ENCODE measurements at regions not wholly inside any gene's neighbourhood (a gene's known extent, or its start where the extent isn't known, plus 50 kb on each side); places are given as distances from the start of the nearest gene placed in this dataset.

DNA sequence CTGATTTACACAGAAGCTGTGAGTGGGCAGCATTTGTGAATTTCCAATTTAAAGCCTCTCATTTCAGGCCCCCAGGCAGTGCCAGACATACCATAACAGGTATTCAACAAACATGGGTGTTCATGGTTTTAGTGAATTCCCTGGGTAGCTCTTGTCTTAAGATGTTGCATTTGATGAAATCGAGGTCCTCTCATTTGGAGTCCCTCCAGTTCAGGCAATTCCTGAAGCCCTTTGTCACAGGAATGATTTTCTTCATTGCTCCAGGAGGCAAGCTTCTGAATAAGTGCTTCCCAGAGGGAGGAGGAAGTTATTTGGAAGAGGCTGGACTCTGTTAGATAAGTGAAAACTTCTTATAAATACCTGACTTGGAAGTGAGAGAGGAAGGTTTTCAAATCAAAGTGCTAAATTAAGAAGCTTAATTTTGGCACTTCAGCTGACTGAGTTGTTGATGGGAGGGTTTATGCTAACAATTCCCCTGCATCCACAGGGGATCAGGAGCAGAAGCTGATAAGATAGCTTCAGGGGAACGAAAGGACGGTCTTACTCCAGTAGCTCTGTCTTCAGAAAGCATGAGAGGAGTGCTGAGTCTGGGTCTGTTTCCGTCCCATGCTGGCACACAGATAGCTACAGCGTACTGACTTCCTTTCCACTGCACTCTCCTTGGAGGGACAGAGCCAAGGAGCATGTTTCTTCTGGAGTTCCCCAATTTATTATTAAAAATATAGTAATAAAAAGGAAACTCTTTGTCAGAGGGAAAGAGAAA, 543.1 kb downstream of the GBA3 start:
- no peak for DNase-seq

DNA sequence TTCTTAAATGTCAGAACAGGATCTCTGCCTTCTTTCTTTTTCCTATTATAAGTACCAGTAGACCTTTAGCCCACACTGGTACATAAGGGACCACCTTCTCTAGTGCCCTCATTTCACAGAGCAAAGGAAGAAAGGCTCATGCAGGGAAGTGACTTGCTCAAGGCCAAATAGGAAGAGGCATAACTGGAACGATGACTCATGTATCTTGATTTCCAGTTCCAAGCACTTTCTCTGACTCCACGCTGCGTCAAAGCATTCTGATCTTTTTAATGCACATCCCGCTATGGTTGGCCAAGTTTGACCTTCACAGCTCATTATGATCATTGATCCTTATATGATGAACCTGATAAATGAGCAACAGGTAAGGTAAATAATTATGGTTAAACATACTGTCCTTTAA, 542.0 kb downstream of the GBA3 start:
- DNase-seq = no peak

DNA sequence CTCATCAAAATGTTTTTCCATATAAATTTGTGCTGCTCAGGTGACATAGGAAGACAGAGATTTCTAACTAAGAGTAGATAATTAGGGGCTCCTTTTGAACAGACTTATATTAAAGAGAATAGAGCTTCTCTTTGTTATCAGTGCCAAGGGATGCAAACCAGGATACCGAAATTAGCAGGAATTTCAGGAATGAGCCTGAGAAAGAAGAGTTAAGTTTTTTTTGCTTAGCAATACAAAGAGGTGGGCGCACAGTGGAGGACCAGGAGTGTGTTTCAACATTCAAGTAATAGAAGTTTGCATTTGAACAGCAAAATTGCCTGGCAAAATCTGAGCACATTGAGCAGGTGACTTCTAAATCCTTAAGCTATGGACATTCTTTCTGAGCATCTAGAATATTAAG, 541.3 kb downstream of the GBA3 start:
- DNase-seq = no peak

DNA sequence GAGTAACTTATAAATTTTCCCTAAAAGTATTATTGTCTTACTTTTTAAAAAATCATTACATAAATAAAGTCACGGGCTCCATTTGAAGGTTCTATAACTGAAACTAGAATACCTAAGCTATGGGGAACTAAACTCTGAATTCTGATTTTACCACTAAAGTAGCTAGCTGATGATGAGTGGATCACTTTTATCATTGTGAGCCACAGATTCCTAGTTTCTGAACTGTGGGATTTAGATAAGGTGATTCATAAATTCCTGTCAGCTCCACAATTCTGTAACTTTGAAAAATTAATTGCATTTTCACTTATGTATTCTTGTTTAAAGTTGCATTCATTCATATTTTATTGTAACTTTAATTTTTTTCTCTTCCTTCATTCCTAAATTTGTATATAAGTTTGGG, 540.9 kb downstream of the GBA3 start:
- DNase-seq = no peak

DNA sequence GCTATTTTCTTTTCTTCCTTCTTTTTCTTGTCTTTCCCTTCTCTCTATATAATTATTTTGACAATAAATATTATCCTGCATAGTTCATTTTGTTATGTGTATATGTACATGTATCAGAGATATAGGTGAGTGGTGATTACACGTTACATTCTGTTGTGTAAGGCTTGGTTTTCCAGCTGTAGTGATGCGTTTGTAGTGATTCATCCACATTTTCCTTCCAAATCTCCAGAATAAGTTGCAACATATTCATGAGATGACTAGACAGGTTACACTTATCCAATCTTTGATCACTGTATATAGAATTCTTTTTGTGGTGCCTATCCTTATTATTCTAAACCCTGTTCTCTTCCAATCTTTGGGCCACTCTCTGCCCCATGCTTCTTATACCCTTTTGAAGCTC, 540.2 kb downstream of the GBA3 start:
- DNase-seq = no peak

DNA sequence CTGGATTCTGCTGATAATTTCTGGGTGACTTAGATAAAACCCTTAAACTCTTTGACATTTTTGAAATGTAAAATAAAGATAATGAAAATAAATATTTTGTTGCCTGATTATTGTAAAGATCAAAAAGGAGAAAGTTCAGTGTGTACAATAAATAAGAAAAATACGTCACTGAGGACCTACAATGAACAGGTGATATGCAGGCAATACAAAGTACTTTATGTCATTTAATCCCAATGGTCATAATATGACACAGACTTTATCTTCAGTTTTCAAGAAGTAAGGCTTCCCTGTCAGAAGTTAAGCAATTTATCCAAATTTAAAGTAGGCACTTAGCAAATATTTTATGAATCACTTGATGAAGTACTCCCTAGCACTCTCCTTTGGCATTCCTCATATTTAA, 532.8 kb downstream of the GBA3 start:
- no peak for DNase-seq

DNA sequence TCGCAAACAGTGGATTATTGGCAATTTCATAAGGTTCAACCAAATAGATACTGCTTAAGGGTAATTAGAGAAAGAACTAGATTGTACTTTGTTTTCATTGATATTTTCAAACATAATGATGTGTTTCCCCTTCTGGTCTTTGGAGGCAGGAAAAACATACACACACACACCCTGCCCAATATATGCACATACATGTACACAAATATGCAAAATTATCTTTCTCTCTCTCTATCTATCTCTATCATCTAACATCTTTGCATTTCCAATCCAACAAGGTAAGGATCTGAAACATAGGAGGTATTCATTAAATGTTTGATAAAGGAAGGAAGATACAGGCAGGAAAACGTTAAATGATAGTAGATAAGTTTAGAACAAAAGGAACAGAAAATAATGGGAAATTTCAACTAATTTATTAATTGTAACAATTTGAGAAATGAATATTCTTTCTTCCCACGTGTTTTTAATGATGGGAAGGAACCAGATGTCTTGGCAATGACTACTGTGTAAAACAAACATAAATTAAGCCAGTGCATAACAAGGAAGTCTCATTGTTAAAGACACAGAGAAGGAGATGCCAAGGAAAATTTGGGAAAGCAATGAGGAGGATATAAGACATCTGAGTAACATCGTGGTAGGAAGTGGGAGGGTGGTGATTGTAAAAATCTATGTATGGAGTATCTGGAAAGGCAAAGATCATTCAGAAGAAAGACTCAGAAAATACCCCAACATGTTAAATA, 532.1 kb downstream of the GBA3 start:
- DNase-seq = no peak

DNA sequence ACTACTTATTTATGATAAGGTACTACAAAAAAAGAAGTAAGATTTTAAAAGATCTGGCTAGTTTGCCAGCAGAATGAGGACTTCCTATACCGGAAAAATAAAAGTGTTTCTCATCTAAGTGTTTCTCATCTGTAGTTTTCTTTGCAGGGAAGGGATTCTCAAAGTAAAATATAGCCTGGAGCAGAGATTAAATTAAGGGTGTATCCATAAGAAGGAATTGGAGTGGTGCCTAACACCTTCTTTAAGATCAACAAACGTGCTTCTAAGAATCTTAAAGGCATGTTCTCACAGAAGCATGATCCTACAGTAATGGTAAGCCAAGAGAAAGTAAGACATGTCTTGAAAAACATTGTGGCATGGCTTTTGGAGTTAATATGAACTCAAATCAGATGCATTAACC, 528.2 kb downstream of the GBA3 start:
- DNase-seq = no peak

DNA sequence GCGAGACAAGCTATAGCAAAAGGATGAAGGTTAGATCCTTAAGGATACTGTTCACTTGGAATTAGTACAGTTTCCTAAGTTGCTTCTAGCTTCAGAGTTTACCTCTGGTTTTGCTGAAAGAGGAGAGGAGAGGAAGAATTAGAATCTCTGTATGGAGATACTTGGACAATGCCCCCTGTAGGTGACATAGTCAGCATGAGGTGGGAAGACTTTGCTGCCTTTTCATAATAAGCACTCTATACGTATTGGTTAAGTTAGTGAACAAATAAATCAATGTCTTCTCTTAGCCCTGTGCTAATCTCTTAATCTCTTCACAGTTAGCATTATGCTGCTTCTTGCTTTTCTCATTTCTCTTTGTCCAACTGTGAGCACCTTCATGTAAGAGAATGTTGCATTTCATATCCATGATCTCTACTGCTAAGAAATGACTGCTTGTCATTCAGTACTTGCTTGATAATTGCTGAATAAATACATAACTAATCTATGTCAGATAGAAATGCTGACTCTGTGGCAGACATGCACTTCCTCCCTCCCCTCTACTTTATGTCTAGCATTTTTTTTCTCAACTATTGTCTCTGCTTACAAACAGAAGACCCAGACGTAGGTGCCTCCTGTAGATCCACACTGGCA, 527.2 kb downstream of the GBA3 start:
- no peak for DNase-seq

DNA sequence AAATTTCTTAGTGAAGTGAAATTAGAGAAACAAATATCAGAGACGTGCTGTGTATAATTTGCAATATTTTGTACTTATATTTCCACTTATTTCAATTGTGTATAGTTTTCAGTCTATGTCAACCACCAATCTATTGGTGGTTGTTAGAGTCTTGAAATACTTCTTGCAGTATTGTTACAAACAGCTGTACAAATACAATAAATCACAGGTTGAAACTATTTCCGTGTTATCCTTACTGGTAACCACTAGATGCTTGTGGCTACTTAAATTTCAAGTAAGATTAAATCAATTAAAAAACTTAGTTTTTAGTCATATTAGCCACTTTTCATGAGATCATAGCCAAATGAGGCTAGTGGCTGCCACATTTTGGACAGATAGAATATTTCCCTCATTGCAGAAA, 520.5 kb downstream of the GBA3 start:
- DNase-seq = no peak

DNA sequence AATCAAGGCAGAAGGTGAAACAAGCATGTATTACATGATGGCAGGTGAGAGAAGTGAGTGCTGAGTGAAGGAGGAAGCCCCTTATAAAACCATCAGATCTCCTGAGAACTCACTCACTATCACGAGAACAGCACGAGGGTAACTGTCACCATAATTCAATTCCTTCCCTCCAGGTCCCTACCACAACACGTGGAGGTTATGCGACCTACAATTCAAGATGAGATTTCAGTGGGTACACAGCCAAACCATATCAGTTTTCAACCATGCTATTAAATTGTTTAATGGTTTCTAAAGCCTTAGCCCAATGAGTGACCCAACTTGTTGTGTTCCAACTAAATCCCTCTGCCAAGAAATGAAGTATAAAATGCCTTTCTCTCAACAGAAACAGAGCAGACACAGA, 519.8 kb downstream of the GBA3 start:
- no peak for DNase-seq

DNA sequence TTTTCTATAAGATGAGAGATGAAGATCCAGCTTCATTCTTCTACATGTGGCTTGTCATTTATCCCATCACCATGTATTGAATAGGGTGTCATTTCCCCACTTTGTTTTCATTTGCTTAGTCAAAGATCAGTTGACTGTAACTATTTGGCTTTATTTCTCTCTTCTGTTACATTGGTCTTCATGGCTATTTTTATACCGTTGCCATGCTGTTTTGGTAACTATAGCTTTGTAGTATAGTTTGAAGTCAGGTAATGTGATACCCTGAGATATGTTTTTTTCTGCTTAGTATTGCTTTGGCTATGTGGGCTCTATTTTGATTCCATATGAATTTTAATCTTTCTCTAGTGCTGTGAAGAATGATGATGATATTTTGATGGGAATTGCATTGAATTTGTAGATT, 514.3 kb downstream of the GBA3 start:
- no peak for DNase-seq

DNA sequence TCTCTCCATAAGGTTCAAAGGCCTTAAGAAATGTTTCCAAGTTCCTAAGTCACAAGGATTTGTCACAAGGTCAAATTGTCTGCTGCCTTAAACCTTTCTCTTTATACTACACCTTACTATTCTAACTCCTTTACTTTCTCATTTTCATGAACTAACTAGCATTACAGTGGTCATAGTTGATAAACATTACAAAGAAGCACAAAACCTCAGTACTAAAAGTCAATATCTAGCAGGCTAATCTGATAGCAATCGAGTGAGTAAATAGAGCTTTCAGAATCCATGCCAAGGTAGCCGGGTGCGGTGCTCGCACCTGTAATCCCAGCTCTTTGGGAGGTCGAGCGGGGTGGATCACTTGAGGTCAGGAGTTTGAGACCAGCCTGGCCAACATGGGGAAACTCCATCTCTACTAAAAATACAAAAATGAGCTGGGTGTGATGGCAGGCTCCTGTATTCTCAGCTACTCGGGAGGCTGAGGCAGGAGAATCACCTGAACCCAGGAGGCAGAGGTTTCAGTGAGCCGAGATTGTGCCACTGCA, 510.0 kb downstream of the GBA3 start:
- DNase-seq = no peak

DNA sequence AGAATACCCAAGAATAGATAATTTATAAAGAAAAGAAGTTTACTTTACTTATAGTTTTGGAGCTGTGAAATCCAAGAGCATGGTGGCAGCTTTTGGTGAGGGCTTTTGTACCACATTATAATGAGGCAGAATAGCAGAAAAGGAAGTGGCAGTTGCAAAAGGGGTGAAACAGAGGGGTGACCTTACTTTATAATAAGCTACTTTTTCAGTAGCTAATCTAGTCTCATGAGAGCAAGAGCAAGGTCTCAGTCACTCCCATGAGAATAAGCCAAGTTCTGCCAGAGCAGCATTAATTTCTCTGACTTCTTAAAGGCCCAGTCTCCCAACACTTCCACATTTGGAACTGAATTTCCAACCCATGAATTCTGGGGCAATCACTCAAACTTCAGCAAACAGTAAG, 502.0 kb downstream of the GBA3 start:
- DNase-seq = no peak

DNA sequence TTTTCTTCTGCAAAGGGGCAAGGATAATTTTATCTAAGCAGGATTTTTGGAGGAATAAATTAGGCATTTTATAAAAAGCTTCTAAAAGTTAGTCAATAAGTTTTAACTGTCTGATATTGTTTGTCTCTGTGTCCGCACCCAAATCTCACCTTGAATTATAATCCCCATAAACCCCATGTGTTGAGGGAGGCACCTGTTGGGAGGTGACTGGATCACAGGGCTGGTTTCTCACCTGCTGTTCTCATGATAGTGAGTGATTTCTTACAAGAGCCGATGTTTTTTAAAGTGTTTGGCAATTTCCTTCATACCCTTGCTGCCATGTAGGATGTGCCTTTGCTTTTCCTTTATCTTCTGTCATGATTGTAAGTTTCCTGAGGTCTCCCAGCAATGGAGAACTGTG, 481.4 kb downstream of the GBA3 start:
- no peak for DNase-seq

DNA sequence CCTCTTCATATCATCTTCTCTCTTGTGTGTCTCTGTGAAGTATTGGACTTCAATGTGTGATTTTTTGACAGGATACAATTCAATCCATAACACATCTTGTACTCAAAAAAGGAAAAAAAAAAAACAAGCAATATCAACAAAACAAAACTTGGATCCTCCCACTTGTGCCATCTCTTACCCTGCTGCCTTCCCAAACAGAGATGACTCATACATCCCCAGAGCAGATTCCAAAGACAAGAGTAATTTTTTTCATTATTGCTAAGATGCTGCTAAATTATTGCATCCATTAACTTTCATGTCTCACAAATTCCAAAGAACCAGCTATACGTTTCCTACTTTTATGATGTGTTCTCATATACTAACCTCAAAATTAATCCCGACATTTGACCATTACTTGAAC, 479.2 kb downstream of the GBA3 start:
- no peak for DNase-seq

DNA sequence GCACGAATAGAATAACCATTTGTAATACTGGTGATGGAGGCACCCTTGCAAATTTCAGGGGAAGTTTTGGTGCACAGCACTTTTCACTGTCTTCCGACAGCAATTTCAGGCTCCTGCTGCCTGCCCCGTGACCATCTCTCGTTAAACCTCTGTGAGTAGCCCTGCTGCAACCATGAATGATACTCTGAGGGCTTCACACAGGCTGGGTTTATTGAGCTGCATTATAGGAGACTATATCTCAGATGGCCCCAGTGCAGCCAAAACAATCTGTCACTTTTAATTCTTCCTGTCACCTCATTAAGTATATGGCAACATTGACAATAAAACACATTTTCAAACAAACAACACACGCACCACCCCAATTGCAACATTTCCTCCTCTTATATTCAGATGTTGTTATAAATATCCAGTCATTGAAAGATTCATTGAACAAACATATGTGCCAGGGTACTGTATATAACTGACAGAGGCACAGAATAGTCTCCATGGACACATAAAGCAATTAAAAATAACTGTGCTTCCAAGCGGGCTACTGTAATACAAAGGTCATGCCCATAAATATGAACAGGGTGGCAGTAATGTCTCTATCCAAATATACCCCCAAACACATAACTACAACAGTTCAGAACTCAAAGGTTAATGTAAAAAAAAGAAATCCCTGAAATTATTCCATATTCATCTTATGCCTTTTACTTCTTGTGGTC, 477.0 kb downstream of the GBA3 start:
- DNase-seq = no peak

DNA sequence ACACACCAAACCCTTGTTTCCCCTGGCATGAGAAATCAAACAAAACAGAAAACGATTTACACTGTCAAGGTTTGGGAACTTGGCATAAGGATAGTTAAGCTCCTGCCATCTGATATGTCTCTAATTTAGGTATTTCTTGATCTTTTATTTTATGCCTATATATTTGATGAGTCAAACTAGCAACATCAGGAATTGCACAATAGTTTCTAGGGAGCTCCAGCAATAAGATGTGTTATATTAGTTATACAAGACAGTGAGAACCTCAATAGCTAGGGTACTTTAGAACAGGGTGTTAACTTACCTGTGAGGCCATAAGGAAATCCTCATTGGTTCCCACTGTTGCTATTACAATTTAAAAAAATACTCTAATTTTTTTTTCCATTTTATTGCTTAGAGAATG, 474.2 kb downstream of the GBA3 start:
- no peak for DNase-seq

DNA sequence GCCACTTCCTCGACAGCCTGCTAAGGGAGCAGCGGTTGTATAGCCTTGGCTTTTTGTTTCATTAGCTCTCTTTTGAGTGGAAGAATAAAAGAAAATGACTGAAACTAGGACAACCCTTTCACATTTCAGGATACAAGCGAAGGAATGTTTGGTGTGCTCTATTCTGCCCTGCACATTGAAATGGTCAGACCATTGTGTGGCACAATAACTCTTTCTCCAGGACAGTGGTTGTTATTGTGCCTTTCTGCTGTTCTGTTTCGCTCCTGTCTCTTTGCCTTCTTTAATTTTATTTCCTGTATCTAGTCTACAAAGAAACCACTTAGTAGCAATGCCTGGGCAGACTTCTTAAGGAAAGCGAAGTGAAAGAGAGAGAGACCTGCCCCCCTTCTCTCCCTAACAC, 473.7 kb downstream of the GBA3 start:
- no peak for DNase-seq

DNA sequence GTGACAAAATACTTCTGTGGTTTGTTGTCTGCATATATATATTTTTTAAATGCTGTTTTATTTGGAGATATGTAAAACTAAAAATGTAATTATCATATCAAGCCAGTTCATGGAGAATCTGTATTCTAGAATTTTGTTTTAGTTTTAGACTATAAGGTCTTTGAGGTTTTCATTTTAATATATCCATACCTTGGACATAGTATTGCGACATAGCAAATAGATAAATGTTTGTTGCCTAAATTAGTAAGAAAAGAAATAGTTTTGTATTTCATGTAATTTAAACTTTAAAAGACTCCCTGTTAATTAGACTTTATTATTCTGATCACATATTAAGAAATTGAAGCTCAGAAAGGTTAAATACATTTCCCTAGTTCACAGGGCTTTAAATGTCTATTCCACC, 472.9 kb downstream of the GBA3 start:
- no peak for DNase-seq

DNA sequence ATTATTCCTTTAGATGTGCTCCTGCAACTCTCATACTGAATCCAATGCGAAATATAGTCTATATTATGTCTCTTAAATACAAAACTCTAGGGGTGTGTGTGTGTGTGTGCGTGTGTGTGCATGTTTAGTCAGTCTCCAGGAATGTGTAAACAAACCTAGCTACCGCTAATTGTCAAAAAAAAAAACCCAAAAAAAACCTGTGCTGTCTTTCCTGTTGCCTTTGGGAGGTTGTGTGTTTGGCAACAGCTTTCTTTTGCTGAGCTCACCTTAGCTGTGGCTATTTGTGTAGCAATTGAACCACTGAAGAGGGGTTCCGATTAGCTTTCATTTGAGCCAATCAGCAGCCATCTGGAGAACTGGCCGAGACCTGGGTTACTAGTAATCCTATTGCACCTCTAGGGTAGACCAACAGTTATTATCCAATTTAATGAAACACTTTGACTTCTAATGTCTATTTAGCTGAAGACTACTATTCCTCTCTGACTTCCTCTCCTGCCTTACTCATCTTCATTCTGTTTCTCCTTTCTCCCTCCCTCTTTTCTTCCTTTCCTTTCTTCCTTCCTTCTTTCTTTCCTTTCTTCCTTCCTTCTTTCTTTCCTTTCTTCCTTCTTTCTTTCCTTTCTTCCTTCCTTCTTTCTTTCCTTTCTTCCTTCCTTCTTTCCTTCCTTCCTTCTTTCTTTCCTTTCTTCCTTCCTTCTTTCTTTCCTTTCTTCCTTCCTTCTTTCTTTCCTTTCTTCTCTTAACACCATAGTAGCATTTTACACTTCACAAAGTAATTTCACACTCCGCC, 471.1 kb downstream of the GBA3 start:
- DNase-seq = no peak

DNA sequence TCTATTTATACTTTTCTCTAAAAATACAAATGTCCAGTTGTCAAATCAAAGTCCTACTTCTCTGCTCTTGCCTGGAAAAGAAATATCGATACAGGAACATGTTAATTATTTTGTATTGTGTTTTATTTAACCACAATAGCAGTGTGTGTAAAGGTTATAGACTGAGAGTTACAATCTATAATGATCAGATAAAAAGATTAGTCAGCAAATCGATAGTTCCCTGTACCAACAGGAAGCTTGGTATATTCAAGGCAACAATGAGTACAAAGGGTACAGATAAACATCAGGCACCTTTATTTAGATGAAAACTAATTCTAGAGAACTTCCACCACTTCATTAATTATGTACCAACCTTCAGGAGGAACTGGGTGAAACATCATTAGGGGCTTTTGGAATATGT, 469.5 kb downstream of the GBA3 start:
- DNase-seq = no peak

DNA sequence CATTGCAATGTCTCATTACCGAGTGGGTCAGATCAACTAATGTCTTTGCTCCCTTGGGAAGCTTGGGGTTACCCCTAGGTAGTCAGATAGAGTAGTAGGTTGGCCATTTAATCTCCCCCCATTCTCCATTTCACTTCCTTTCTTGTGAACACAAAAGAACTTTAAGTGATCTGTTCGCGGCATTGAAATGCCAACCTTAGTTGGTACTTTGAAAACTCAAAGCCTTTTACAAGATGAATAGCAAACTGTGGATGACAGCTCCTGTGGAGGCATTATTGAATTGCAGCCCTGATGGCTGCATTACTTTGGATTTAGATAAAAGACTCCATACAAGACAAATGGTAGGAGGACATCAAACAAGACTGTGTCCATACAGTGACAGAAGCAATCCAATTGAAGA, 469.1 kb downstream of the GBA3 start:
- DNase-seq = no peak

Measured in activated CD4-positive, alpha-beta T cell treated with anti-CD3 and anti-CD28 coated beads, Interleukin-2, Interleukin-6, amounts not matched to agents 100 ng/mL and 50 ng/mL, durations not matched to agents 16 hours and 8 hours (primary cell).